ENCODE measurements at regions not wholly inside any gene's neighbourhood (a gene's known extent, or its start where the extent isn't known, plus 50 kb on each side); places are given as distances from the start of the nearest gene placed in this dataset.

DNA sequence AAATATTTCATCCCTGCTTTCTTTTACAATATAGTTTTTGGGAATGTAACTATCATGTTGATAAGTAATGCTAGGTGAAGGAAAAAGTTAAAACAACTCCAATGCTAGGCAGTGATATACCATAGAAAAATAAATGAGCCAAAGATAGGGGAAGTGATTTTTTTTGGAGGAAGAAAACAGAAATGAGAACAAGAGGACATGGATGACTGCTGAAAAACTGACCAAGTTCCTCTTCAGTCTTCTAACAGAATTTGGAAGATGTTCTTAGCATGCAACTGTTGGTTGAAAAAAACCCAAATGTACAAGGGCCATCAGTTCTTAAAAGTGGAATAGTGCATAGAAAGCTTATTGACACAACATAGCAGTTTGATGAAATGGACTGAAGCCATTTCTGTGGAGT is 262.5 kb upstream of the STARD13 start:
- no peak for TF ChIP-seq CTCF (IDR thresholded peaks at IDR 0.05)
- ATAC-seq (no peak), DNase-seq (no peak)
- H3K4me1 ChIP-seq, result peaks cover 19% of the 10 kb centered on the region
- no peaks in the 10 kb centered on the region for H3K27me3 ChIP-seq (ENCODE audit: low read depth)
- intact Hi-C loops (cut with DNase I), result no loop called here
- H3K4me3 ChIP-seq, result no peak overlapping the region
- no peaks in the 10 kb centered on the region for H3K36me3 ChIP-seq
- H3K27ac ChIP-seq, result no peak overlapping the region
- H3K9me3 ChIP-seq, result no peaks in the 10 kb centered on the region

DNA sequence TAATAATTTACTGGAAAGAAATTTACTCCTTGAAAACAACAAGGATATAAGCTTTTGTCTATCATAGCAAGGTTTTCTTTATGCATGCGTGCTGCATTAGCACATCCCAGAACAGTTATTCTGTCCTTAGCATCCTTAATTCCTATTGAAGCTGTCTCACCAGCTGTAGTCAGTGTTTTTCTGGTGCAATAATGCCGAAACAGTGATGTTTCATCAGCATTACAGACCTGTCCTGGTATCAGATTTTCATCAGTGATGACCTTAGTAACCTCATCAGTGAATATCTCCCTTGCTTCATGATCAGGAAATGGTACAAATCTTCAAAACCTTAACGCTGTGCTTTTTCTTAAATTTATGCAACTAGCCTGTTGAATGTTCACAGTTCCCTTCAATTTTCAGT is 264.7 kb upstream of the STARD13 start:
- Histone ChIP-seq H3K27ac (no peak overlapping the region), H3K4me3 (no peak overlapping the region), H3K4me1 (peaks cover 5% of the 10 kb centered on the region), H3K36me3 (no peaks in the 10 kb centered on the region), H3K27me3 (ENCODE audit: low read depth) (no peaks in the 10 kb centered on the region), H3K9me3 (no peaks in the 10 kb centered on the region)
- DNase-seq (no peak), ATAC-seq (no peak)
- no peak for TF ChIP-seq CTCF (IDR thresholded peaks at IDR 0.05)
- intact Hi-C loops (cut with DNase I), result no loop called here

- H3K36me3 ChIP-seq, result no peaks in the 10 kb centered on the region
- DNase-seq, result no peak
- peaks cover 8% of the 10 kb centered on the region for H3K4me1 ChIP-seq
- intact Hi-C loops (cut with DNase I), result no loop called here
- no peaks in the 10 kb centered on the region for H3K9me3 ChIP-seq
- H3K4me3 ChIP-seq, result no peak overlapping the region
- no peak for ATAC-seq
- TF ChIP-seq CTCF (IDR thresholded peaks at IDR 0.05), result no peak
- H3K27me3 ChIP-seq (ENCODE audit: low read depth), result no peaks in the 10 kb centered on the region
- no peak overlapping the region for H3K27ac ChIP-seq
Observed at GRCh38 chr13:33550885-33551284, 265.3 kb upstream of the STARD13 start.

- intact Hi-C loops (cut with DNase I), result no loop called here
- Histone ChIP-seq H3K27ac (peak overlapping the region; percentile 20), H3K27me3 (ENCODE audit: low read depth) (no peaks in the 10 kb centered on the region), H3K4me3 (no peak overlapping the region), H3K4me1 (peaks cover 8% of the 10 kb centered on the region), H3K9me3 (no peaks in the 10 kb centered on the region), H3K36me3 (no peaks in the 10 kb centered on the region)
- no peak for TF ChIP-seq CTCF (IDR thresholded peaks at IDR 0.05)
- ATAC-seq, result no peak
- DNase-seq, result no peak
Observed at GRCh38 chr13:33554919-33555791, 262.8 kb upstream of the RFC3 start.

- Histone ChIP-seq H3K27ac (no peak overlapping the region), H3K4me3 (no peak overlapping the region), H3K36me3 (no peaks in the 10 kb centered on the region), H3K4me1 (peaks cover 17% of the 10 kb centered on the region), H3K9me3 (no peaks in the 10 kb centered on the region), H3K27me3 (ENCODE audit: low read depth) (no peaks in the 10 kb centered on the region)
- DNase-seq (no peak), ATAC-seq (no peak)
- TF ChIP-seq CTCF (IDR thresholded peaks at IDR 0.05), result no peak
- intact Hi-C loops (cut with DNase I), result no loop called here
Observed at GRCh38 chr13:33556828-33557227, 261.1 kb upstream of the RFC3 start.

Measured in lower lobe of right lung (tissue), 2 donors.